ENCODE measurements at regions not wholly inside any gene's neighbourhood (a gene's known extent, or its start where the extent isn't known, plus 50 kb on each side); places are given as distances from the start of the nearest gene placed in this dataset.

DNA sequence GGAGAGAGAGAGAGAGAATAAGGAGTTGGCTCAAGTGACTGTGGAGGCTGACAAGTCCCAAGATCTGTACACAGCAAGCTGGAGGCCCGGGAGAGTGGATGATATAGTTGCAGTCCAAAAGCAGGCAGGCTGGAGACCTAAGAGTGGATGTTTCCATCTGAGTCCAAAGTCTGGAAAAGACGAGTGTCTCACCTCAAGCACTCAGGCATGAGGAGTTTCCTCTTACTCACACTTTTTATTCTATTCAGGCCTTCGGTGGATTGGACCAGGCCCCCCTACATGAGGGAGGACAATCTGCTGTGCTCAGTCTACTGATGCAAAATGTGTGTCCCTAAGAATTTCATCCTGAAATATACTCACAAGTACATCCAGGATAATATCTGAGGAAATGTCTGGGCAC lies 484.6 kb downstream of the VRK1 start:
- no peak overlapping the region for H3K27ac ChIP-seq (ENCODE audit: low read depth in 2 of 2, low read length in 2 of 2)
- FAIRE-seq (no peak), DNase-seq (no peak)
- intact Hi-C loops (cut with DNase I), result no loop called here
- H3K27me3 ChIP-seq (ENCODE audit: control insufficient read depth, insufficient read depth, low read length), result no peaks in the 10 kb centered on the region
- H3K9ac ChIP-seq (ENCODE audit: low read length in 3 of 3), result no peak overlapping the region
- H3K36me3 ChIP-seq (ENCODE audit: control insufficient read depth in 2 of 3, insufficient read depth in 3 of 3, low read length in 3 of 3), result no peaks in the 10 kb centered on the region
- H3K4me1 ChIP-seq (ENCODE audit: control insufficient read depth in 2 of 3, insufficient read depth in 2 of 3, low read depth in 1 of 3, low read length in 3 of 3), result no peaks in the 10 kb centered on the region
- no peaks in the 10 kb centered on the region for H3K9me3 ChIP-seq (ENCODE audit: control insufficient read depth in 2 of 3, insufficient read depth in 1 of 3, low read length in 3 of 3)
- no peak for TF ChIP-seq CTCF (IDR thresholded peaks at IDR 0.05; ENCODE audit: borderline replicate concordance, extremely low read depth, insufficient read depth)
- no peak overlapping the region for H3K4me3 ChIP-seq (ENCODE audit: low read length in 3 of 3)

DNA sequence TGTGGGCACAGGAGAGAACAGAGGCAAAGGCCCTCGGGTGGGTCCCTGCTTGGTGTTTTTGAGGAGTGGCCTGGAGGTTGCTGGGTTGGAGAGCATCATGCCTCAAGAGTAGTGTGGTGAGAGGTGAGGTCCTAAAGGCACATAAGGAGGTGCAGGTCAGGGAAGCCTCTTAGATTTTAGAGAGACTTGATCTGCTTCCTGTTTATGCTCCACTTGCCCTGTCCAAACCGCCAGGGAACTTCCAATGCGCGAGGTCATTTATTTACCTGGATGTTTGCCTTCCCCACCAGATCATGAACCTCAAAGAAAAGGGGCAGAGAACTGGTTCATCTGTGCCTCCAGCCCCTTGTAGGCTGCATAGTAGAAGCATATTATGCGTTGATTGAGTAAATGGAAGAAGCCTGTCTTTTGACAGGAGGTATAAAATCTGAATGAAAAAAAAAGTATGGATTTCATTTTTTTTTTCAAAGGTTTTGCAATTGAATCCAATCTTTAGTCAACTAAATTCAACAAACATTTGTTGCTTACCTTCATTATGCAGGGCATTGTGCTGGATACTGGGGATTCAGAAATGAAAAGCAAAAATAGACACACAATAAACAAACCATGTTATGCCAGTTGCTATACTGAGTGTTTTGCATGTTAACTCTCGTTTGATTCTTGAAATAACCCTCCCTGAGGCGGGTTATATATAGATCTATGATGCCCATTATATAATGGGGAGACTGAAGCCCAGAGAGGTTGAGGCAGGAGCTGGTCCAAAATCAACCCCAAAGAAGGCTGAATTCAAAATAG lies 485.2 kb downstream of the VRK1 start:
- TF ChIP-seq CTCF (IDR thresholded peaks at IDR 0.05; ENCODE audit: borderline replicate concordance, extremely low read depth, insufficient read depth), result no peak
- DNase-seq (no peak), FAIRE-seq (no peak)
- Histone ChIP-seq H3K36me3 (ENCODE audit: control insufficient read depth in 2 of 3, insufficient read depth in 3 of 3, low read length in 3 of 3) (no peaks in the 10 kb centered on the region), H3K27me3 (ENCODE audit: control insufficient read depth, insufficient read depth, low read length) (no peaks in the 10 kb centered on the region), H3K4me3 (ENCODE audit: low read length in 3 of 3) (no peak overlapping the region), H3K27ac (ENCODE audit: low read depth in 2 of 2, low read length in 2 of 2) (no peak overlapping the region), H3K4me1 (ENCODE audit: control insufficient read depth in 2 of 3, insufficient read depth in 2 of 3, low read depth in 1 of 3, low read length in 3 of 3) (no peaks in the 10 kb centered on the region), H3K9me3 (ENCODE audit: control insufficient read depth in 2 of 3, insufficient read depth in 1 of 3, low read length in 3 of 3) (no peaks in the 10 kb centered on the region), H3K9ac (ENCODE audit: low read length in 3 of 3) (no peak overlapping the region)
- intact Hi-C loops (cut with DNase I), result no loop called here

DNA sequence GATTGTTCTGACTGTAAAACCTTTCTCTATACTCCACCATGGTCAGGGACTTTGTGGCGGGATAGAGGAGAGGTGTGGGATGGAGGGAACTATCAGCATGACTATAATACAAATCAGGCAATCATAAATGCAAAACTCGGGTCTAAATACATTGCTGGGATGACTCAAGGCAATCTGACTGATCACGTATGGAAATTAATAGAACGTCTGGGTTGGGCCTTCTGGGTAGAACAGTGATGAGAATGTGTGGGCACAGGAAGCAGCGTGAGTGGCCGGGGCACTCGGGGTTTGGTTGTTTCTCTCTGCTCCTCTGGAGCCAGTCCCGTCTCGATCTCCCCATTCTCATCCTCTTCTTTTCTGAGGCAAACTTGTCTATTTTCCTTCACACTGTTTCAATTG lies 485.8 kb downstream of the VRK1 start:
- Histone ChIP-seq H3K9ac (ENCODE audit: low read length in 3 of 3) (no peak overlapping the region), H3K9me3 (ENCODE audit: control insufficient read depth in 2 of 3, insufficient read depth in 1 of 3, low read length in 3 of 3) (no peaks in the 10 kb centered on the region), H3K36me3 (ENCODE audit: control insufficient read depth in 2 of 3, insufficient read depth in 3 of 3, low read length in 3 of 3) (no peaks in the 10 kb centered on the region), H3K4me3 (ENCODE audit: low read length in 3 of 3) (no peak overlapping the region), H3K27me3 (ENCODE audit: control insufficient read depth, insufficient read depth, low read length) (no peaks in the 10 kb centered on the region), H3K27ac (ENCODE audit: low read depth in 2 of 2, low read length in 2 of 2) (no peak overlapping the region), H3K4me1 (ENCODE audit: control insufficient read depth in 2 of 3, insufficient read depth in 2 of 3, low read depth in 1 of 3, low read length in 3 of 3) (no peaks in the 10 kb centered on the region)
- TF ChIP-seq CTCF (IDR thresholded peaks at IDR 0.05; ENCODE audit: borderline replicate concordance, extremely low read depth, insufficient read depth), result no peak
- intact Hi-C loops (cut with DNase I), result no loop called here
- DNase-seq (no peak), FAIRE-seq (no peak)

DNA sequence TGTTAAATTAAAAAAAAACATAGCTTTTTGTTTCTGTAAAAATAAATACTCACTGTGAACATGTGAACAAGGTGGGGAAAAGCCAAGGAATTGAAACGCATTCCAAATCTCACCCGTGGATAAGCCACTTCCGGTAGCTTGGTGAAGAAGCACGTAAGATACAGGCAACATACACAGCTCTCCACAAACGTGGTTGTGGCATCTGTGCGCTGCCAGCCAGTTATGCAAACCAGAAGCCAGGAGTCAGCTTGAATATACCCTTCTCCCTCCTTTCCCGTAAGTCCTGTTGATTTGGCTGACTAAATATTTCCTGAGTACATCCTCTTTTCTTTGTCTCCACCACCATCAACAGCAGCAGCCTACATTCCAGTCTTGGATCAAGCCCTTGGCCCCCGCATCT lies 486.2 kb downstream of the VRK1 start:
- FAIRE-seq, result no peak

More for the DNA sequence above, 486.2 kb downstream of the VRK1 start:
- intact Hi-C loops (cut with DNase I), result no loop called here
- H3K4me1 ChIP-seq (ENCODE audit: control insufficient read depth in 2 of 3, insufficient read depth in 2 of 3, low read depth in 1 of 3, low read length in 3 of 3), result no peaks in the 10 kb centered on the region
- no peaks in the 10 kb centered on the region for H3K36me3 ChIP-seq (ENCODE audit: control insufficient read depth in 2 of 3, insufficient read depth in 3 of 3, low read length in 3 of 3)
- H3K4me3 ChIP-seq (ENCODE audit: low read length in 3 of 3), result no peak overlapping the region
- H3K9ac ChIP-seq (ENCODE audit: low read length in 3 of 3), result no peak overlapping the region
- no peak for TF ChIP-seq CTCF (IDR thresholded peaks at IDR 0.05; ENCODE audit: borderline replicate concordance, extremely low read depth, insufficient read depth)
- H3K9me3 ChIP-seq (ENCODE audit: control insufficient read depth in 2 of 3, insufficient read depth in 1 of 3, low read length in 3 of 3), result no peaks in the 10 kb centered on the region
- H3K27ac ChIP-seq (ENCODE audit: low read depth in 2 of 2, low read length in 2 of 2), result no peak overlapping the region
- DNase-seq, result no peak
- H3K27me3 ChIP-seq (ENCODE audit: control insufficient read depth, insufficient read depth, low read length), result no peaks in the 10 kb centered on the region

Data from kidney (tissue), 13 donors.